Stomach (tissue), 4 donors: ENCODE measurements at regions not wholly inside any gene's neighbourhood (a gene's known extent, or its start where the extent isn't known, plus 50 kb on each side); places are given as distances from the start of the nearest gene placed in this dataset.

ENCODE experiments used
- CTCF ChIP-seq, 7 experiments: fragments of 450-650 bp in 4 of 7; fragments of 200-600 bp in 3 of 7; sonication (generic) in 3 of 7; IDR thresholded peaks; one replicate each; pipeline ENCODE4 v1.5.1; 2016 to 2019; ENCODE audit warnings: antibody characterized with exemption in 7 of 7, control low read depth in 2 of 7, mild to moderate bottlenecking in 1 of 7
- POLR2AphosphoS5 ChIP-seq, 3 donors: sonication (generic); formaldehyde crosslinking; IDR thresholded peaks; one replicate each; pipeline ENCODE4 v1.6.1; 2016; ENCODE audit warnings: antibody characterized with exemption in 3 of 3

GRCh38 chr9:16970321-16970720, 99.9 kb upstream of the BNC2 start:
- TF ChIP-seq CTCF (IDR thresholded peaks at IDR 0.05) = no peak
- TF ChIP-seq POLR2AphosphoS5 (IDR thresholded peaks at IDR 0.05) = no peak
